PC-3 (cell line): ENCODE measurements at regions not wholly inside any gene's neighbourhood (a gene's known extent, or its start where the extent isn't known, plus 50 kb on each side); places are given as distances from the start of the nearest gene placed in this dataset.

ENCODE experiments used
- ATAC-seq: fragments of 200-7000 bp; cut with Tn5 transposase; 2 replicates; pipeline ENCODE4 v1.9.1; 2020; ENCODE audit warnings: mild to moderate bottlenecking, moderate library complexity
- BruUV-seq: library from RNA; stranded (reverse); fragments of 400-500 nt; replicated peaks from 2 replicates; lab custom pipeline; 2021; lab: Mats Ljungman, UMichigan
- CTCF ChIA-PET: fragments of 300-600 bp; sonication (Branson Sonifier 250); formaldehyde crosslinking; loops from one replicate; lab custom pipeline; 2022; ENCODE audit warnings: antibody characterized with exemption; lab: Charles Lee
- POLR2A ChIA-PET: fragments of 300-600 bp; sonication (Branson Sonifier 250); formaldehyde crosslinking; loops from one replicate; lab custom pipeline; 2022; ENCODE audit warnings: antibody characterized with exemption; ENCODE audit not compliant: unreplicated experiment; lab: Charles Lee
- DNase-seq: peaks from one replicate; pipeline ENCODE4 v3.0.0-alpha.2; 2015
- H2AFZ ChIP-seq: fragments of 300-600 bp; sonication (generic); 2 replicates; pipeline ENCODE4 v1.6.0; 2016; ENCODE audit warnings: antibody characterized with exemption, low read length
- H3F3A ChIP-seq: fragments of 300-600 bp; sonication (generic); one replicate; pipeline ENCODE4 v1.6.0; 2017; ENCODE audit warnings: antibody characterized with exemption, low read length, control low read depth, mild to moderate bottlenecking; ENCODE audit not compliant: unreplicated experiment
- H3K27ac ChIP-seq: fragments of 300-600 bp; sonication (generic); 2 replicates; pipeline ENCODE4 v1.5.1; 2016; ENCODE audit warnings: mild to moderate bottlenecking, low read length
- H3K27me3 ChIP-seq: fragments of 300-600 bp; sonication (generic); 2 replicates; pipeline ENCODE4 v1.6.1; 2016; ENCODE audit warnings: low read length, mixed read lengths
- H3K36me3 ChIP-seq: fragments of 300-600 bp; sonication (generic); 2 replicates; pipeline ENCODE4 v1.6.1; 2016; ENCODE audit warnings: low read depth, mixed run types, low read length, mixed read lengths
- H3K4me1 ChIP-seq: fragments of 300-600 bp; sonication (generic); 2 replicates; pipeline ENCODE4 v1.5.1; 2016; ENCODE audit warnings: low read length; ENCODE audit not compliant: insufficient read depth
- H3K4me2 ChIP-seq: fragments of 300-600 bp; sonication (generic); 2 replicates; pipeline ENCODE4 v1.6.0; 2016; ENCODE audit warnings: low read length
- H3K4me3 ChIP-seq: fragments of 300-600 bp; sonication (generic); 2 replicates; pipeline ENCODE4 v1.5.1; 2016; ENCODE audit warnings: mild to moderate bottlenecking, low read length, mixed read lengths
- H3K79me2 ChIP-seq: fragments of 300-600 bp; sonication (generic); 2 replicates; pipeline ENCODE4 v1.6.1; 2017; ENCODE audit warnings: low read length, mixed read lengths
- H3K9ac ChIP-seq: fragments of 300-600 bp; sonication (generic); 2 replicates; pipeline ENCODE4 v1.6.0; 2016; ENCODE audit warnings: mild to moderate bottlenecking, low read length
- H3K9me2 ChIP-seq: fragments of 300-600 bp; sonication (generic); replicated peaks from 2 replicates; pipeline ENCODE4 v1.6.1; 2016; ENCODE audit warnings: mixed run types, low read length, mixed read lengths
- H3K9me3 ChIP-seq: fragments of 300-600 bp; sonication (generic); 2 replicates; pipeline ENCODE4 v1.6.1; 2016; ENCODE audit warnings: low read length, mixed read lengths
- H4K20me1 ChIP-seq: fragments of 300-600 bp; sonication (generic); 2 replicates; pipeline ENCODE4 v1.6.1; 2016; ENCODE audit warnings: low read length, mixed read lengths
- CTCF ChIP-seq: fragments of 300-600 bp; sonication (generic); conservative IDR thresholded peaks from 2 replicates; pipeline ENCODE4 v1.5.1; 2017; ENCODE audit warnings: antibody characterized with exemption, low read depth, mild to moderate bottlenecking, low read length
- EZH2 ChIP-seq: fragments of 300-600 bp; sonication (generic); IDR thresholded peaks from one replicate; pipeline ENCODE4 v1.6.1; 2017; ENCODE audit warnings: antibody characterized with exemption, mild to moderate bottlenecking, low read length; ENCODE audit not compliant: unreplicated experiment
- EZH2phosphoT487 ChIP-seq: fragments of 300-600 bp; sonication (generic); IDR thresholded peaks from 2 replicates; pipeline ENCODE4 v1.6.1; 2018; ENCODE audit warnings: mild to moderate bottlenecking, antibody characterized with exemption, low read length, borderline replicate concordance
- intact Hi-C: fragments of 100-400 bp; cut with micrococcal nuclease; formaldehyde crosslinking; loops from 2 replicates; pipeline ENCODE4 v1.9.0; 2023

DNA sequence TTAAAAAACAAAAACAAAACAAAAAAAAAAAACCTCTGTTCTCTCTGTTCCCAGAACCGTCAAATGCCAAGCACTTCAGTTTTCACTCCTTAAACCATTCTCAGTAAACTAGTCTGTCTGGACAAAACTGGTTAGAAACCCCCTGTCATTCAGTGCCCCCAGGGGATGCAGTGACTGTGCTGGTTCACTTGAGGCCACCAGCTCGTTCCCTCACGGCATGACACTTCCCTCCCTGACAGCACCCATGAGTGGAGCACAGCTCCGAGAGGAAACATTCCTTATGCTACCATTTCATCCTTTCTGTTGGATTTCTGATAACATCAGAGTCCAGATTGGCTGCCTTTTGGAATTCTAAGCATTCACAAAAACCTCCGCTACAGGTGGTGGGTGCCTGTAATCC lies 244.0 kb upstream of the TPM1 start:
- ChIA-PET POLR2A (no interaction called here), CTCF (no interaction called here)
- Histone ChIP-seq H3K4me1 (no peaks in the 10 kb centered on the region), H4K20me1 (no peaks in the 10 kb centered on the region), H3K9me2 (no peaks in the 10 kb centered on the region), H3K36me3 (no peaks in the 10 kb centered on the region), H3K4me3 (no peak overlapping the region), H3F3A (no peaks in the 10 kb centered on the region), H2AFZ (no peak overlapping the region), H3K27ac (no peak overlapping the region), H3K4me2 (no peak overlapping the region), H3K9me3 (no peaks in the 10 kb centered on the region), H3K79me2 (no peaks in the 10 kb centered on the region), H3K27me3 (no peaks in the 10 kb centered on the region), H3K9ac (no peak overlapping the region)
- intact Hi-C loops: no loop called here
- DNase-seq: no peak
- no peak for ATAC-seq
- no peak for TF ChIP-seq EZH2phosphoT487
- no peak for TF ChIP-seq EZH2
- TF ChIP-seq CTCF: no peak
- BruUV-seq: no TSS peak

DNA sequence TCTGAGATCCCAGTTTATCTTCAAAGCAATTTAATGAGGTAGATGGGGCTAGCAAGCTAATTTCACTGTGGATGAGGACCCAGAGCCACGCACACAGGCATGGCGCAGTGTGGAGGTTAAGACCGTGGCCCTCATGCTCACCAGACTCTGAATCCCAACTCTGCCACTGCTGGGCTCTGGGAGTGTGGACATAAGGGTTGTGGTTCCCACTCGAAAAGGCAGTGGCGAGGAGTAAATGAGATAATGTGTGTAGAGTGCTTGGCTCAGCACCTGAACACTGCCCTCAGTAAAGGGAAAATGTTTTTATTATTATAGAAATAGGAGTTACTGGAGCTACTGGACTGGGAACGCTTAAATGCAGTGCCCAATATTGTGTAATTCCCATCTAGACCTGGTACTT lies 243.5 kb upstream of the TPM1 start:
- DNase-seq (no peak), ATAC-seq (no peak)
- intact Hi-C loops: no loop called here
- no peak overlapping the region for H3K4me3 ChIP-seq
- BruUV-seq: no TSS peak
- TF ChIP-seq EZH2: no peak
- no peak for TF ChIP-seq EZH2phosphoT487
- no peak for TF ChIP-seq CTCF
- no peaks in the 10 kb centered on the region for H3K9me3 ChIP-seq
- ChIA-PET POLR2A (no interaction called here), CTCF (no interaction called here)
- H3K36me3 ChIP-seq: no peaks in the 10 kb centered on the region
- no peaks in the 10 kb centered on the region for H3K79me2 ChIP-seq
- H3K4me2 ChIP-seq: no peak overlapping the region
- no peaks in the 10 kb centered on the region for H3F3A ChIP-seq
- no peaks in the 10 kb centered on the region for H3K27me3 ChIP-seq
- H2AFZ ChIP-seq: no peak overlapping the region
- no peak overlapping the region for H3K27ac ChIP-seq
- no peaks in the 10 kb centered on the region for H4K20me1 ChIP-seq
- no peaks in the 10 kb centered on the region for H3K9me2 ChIP-seq
- H3K9ac ChIP-seq: no peak overlapping the region
- no peaks in the 10 kb centered on the region for H3K4me1 ChIP-seq

DNA sequence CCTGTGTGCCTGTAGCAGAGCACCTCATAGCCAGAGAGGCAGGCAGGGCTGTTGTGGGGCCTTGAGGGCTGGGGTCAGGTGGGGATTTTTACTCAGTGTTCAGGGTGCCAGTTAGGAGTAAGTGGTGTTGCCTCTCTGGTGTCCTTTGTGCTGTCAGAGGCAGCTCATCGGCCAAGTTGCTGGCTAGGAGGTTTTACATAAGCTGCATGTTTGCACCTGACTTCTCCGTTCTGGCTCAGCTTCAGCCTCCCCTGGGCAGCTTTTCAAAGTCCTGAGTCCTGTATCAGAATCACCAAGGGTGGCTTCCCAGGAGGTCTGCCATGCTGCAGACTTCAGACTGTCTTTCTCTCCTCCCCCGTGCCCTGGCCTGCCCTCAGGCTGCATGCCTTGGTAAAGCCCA lies 242.6 kb upstream of the TPM1 start:
- H3F3A ChIP-seq: no peaks in the 10 kb centered on the region
- no peak for ATAC-seq
- H3K4me3 ChIP-seq: no peak overlapping the region
- no TSS peak for BruUV-seq
- no peak overlapping the region for H3K4me2 ChIP-seq
- H3K9me3 ChIP-seq: no peaks in the 10 kb centered on the region
- no peaks in the 10 kb centered on the region for H4K20me1 ChIP-seq
- DNase-seq: no peak
- no peak overlapping the region for H2AFZ ChIP-seq
- CTCF ChIA-PET: no interaction called here
- H3K27me3 ChIP-seq: no peaks in the 10 kb centered on the region
- H3K9me2 ChIP-seq: no peaks in the 10 kb centered on the region
- no peak overlapping the region for H3K9ac ChIP-seq
- intact Hi-C loops: no loop called here
- H3K27ac ChIP-seq: no peak overlapping the region
- H3K36me3 ChIP-seq: no peaks in the 10 kb centered on the region
- no peaks in the 10 kb centered on the region for H3K4me1 ChIP-seq
- TF ChIP-seq CTCF: no peak
- no peak for TF ChIP-seq EZH2
- no peak for TF ChIP-seq EZH2phosphoT487
- POLR2A ChIA-PET: no interaction called here
- no peaks in the 10 kb centered on the region for H3K79me2 ChIP-seq
